ENCODE measurements at regions not wholly inside any gene's neighbourhood (a gene's known extent, or its start where the extent isn't known, plus 50 kb on each side); places are given as distances from the start of the nearest gene placed in this dataset.
A peak's percentile ranks its signal among the peaks of the same experiment; 100 is the strongest.
"Not testable (repeated sequence)": the region's sequence is repeated elsewhere in the genome, so short reads cannot be mapped to it uniquely, and the experiment has no call there.

DNA sequence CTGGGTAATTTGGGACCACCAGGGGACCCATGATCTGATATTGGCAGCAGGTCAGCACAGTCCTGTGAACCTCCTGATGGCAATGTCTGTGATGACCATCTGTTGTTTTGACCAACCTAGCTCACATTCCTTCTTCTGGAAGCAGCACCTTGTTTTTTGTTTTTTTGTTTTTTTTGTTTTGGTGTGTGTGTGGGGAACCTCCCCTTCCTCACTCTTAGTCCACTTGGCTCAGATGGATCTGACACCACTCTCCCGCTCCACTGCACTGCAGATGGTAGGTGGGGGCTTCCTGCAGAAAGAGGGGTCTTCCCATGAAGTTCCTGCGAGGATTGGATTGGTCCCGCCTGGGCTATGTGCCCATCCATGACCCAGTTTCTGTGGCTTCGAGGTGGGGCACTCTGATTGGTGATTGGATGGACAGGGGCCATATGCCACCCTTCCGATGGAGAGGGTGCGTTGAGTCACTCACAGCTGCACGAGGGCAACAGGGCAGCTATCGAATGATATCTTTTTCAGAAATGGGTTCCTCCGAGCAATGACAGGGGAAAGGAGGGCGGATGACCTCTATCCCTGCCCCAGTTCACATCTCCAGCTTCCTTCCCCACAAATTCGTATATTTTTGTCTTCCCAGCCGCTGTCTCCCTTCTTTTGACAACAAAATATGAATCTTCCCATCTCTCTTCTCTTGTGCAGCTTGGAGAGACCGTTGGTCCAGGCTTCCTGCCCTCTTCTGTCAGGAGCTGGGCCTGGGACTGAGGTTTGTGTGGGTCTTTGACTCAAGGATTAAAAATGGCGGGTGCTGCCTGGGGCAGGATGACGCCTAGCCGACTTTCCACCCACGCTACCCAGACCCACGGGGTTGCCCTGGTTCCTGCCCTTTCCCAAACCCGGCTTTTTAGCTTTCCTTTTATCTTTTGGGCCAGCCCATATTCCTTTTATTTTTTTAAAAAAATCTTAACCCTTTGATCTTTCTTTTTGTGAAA, 132.1 kb upstream of the KCNG1 start:
- no peak for DNase-seq

- DNase-seq = no peak
These were observed 131.2 kb upstream of the KCNG1 start for GRCh38 chr20:51153867-51154707.

- no peak for DNase-seq
These were observed 126.0 kb upstream of the KCNG1 start for GRCh38 chr20:51148941-51149340.

GRCh38 chr20:51144476-51144875, 121.6 kb upstream of the KCNG1 start:
- no peak for DNase-seq

GRCh38 chr20:51143652-51144051, 120.7 kb upstream of the KCNG1 start:
- DNase-seq = no peak

- no peak for DNase-seq
These were observed 119.5 kb upstream of the KCNG1 start for GRCh38 chr20:51142448-51142847.

DNA sequence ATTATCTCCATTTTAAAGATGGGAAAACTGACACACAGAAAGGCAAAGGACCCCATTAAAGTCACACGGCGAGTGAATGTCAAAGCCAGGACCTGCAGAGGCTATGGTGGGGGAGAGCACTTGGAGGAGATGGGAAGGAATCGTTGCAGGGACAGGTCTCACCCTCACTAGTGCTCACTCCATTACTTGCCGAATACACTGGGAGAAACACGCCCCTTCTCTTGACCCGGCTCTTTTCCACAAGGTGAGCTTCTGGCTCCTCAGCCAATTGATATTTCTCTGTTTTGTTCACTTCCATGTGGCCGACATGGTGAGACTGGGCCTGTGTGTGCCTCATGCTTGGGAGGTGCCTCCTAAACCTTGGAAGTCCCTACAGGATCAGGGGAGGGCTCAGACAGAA, 117.8 kb upstream of the KCNG1 start:
- DNase-seq = no peak

GRCh38 chr20:51139891-51140290, 117.0 kb upstream of the KCNG1 start:
- no peak for DNase-seq

DNA sequence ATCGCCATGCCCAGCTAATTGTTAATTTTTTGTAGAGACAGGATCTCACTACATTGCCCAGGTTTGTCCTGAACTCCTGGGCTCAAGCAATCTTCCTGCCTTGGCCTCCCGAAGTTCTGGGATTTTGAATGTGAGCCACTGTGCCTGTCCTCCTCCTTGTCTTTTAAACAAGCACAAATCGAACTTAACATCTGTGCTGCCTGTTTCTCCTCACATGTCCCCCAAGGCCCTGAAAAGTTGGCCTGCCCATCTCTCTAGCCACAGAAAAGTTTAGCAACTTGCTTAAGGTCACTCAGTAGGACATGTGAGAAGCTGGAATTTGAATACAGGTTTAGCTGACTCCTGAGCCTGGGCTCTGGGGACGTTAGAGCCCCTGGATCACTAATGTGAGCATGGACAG, 115.7 kb upstream of the KCNG1 start:
- no peak for DNase-seq

DNA sequence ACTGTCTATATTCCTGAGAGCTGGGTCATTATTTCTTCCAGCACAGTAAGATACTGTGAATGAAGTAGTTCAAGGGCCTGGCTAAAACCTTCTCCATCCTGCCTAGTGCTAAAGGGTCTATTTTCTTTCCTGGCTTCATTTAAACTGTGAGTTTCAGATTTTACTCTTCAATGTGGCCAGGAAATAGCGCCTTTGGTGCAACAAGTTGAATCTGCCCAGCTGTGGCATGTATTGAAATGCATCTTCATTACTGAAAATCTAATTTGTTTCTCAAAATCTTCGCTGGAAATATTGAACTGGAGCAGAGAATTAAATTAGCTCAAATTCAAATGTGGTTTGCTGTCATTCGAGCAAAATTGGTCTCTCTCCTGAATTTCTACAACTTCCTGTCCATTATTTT, 114.6 kb upstream of the KCNG1 start:
- DNase-seq = no peak

- DNase-seq = no peak
These were observed 113.2 kb upstream of the KCNG1 start for GRCh38 chr20:51135926-51136715.

DNA sequence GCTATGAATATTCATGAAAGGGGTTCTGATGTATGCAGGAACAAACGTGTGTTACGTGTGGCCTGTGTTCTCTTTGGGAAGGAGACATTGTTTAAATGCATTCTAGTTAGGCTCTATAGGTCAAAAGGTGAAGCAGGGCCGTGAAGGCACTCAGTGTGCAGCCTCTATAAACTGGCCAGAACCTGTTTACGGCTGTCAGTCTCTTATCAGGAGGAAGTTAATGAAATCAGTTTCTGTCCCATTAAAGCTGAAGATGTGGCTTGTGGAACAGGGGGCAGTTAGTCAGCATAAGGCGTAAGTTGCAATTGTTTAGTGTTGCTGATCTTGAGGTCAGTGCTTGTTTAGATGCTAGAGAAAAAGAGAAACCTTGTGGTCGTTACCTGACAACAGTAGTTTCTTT, 111.5 kb upstream of the KCNG1 start:
- no peak for DNase-seq

DNA sequence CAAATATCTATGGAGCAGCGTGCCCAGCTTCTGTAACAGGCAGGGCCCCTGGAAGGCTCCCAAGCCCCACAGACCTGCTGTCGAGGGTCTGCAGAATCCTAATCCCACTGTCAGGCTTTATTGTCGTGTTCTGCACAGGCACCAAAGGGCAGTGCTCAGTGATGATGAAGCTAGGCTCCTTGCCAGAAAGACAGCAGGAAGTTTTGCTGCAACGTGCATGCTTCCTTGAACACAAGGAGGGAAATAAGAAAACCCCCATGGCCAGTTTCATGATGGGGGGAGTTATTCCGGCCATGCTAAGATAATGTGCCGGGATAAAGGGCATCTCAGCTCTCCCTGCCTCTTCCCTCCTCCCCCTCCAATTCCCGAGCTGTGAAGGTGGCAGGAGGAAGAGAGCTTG, 109.4 kb upstream of the KCNG1 start:
- no peak for DNase-seq

GRCh38 chr20:51131811-51132210, 108.9 kb upstream of the KCNG1 start:
- no peak for DNase-seq

- DNase-seq = no peak
These were observed 106.4 kb upstream of the KCNG1 start for GRCh38 chr20:51129147-51129776.

DNA sequence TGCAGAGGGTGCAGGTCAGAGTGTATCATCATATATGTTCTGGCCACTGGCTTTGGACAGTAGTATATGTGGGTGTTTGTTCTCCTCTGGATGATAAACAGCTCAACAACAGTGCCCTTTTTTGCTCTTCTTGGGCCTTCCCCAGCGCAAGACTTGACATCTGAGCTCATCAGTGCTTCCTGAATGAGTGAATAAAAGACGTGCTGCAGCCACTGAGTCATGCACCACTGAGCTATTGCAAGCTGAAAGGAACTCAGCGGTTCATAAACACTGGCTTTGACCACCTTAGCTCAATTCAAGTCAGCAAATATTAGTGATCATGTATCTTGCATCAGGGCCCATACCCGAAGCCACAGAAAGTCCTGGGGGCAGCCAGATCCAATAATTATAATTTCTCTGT, 105.3 kb upstream of the KCNG1 start:
- DNase-seq = peak in 1 of 2 donors; percentile 13

- no peak for DNase-seq
These were observed 104.8 kb upstream of the KCNG1 start for GRCh38 chr20:51127713-51128112.

DNA sequence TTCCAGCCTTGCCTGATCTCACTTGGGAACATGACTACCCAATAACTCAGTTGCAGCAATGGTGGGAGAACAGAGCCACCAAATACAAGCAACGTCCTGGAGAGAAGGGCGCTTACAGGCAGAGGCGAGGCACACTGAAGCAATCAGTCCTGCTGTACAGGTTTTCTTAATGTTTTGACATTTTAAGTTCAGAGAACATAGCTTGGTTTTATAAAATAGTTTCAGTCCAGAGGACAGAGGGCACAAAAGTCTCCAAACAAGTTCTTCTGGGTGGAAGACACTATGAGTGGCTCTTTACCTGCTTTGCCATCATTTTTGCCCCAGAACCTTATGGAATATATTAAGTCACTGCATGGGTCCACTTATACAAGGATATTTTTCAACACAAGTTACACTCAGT, 103.4 kb upstream of the KCNG1 start:
- DNase-seq = no peak

- DNase-seq = no peak
These were observed 102.9 kb upstream of the KCNG1 start for GRCh38 chr20:51125780-51126179.

GRCh38 chr20:51125105-51125504, 102.2 kb upstream of the KCNG1 start:
- DNase-seq = no peak

DNA sequence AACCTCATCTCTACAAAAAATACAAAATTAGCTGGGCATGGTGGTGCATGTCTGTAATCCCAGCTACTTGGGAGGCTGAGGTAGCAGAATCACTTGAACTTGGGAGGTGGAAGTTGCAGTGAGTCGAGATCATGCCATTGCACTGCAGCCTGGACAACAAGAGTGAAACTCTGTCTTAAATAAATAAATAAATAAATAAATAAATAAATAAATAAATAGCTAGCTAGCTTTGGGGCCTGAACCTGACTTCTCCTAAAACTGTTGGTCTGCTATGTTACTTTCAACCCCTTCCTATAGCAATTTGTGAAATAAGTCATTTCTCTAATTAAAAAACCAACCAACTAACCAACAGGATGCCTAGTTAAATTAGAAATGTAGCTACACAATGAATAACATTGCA, 101.0 kb upstream of the KCNG1 start:
- not testable (repeated sequence) for DNase-seq

DNA sequence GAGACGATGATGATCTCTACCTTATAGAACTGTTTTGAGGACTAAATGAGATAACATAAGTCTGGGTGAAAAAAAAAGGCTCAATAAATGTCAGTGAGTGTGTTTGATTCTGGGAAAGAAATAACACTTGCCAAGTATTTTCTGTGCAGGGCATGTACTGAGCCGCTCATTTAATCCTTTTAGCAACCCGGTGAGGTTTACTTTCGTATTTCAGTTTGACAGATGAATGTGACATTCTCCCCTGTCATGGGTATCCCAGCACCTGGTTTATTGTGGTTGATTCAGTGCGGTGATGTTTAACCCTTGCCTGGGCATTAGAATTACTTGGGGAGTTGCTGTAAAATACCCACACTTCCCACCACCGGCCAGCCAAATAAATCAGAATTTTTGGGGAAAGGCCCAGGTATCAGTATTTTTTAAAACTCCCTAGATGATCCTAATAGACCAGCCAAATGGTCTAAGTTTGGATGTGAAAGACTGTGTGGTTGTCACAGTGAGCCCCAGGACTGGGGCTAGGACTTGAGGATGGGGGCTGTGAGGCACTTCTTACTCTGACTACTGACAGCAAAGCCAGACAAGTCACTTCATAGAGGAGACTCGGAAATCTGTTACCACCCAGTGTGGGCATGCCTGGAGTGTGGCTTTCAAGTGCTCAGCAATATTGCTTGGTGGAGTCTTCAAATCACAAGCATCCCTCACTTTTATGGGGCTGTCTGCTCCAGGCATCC, 100.2 kb upstream of the KCNG1 start:
- no peak for DNase-seq

All from stimulated activated CD4-positive, alpha-beta T cell treated with anti-CD3 and anti-CD28 coated beads, Interleukin-2, amount 100 ng/mL, for 48 hours (primary cell).